Activated gamma-delta T cell treated with anti-CD3 and anti-CD28 coated beads, Interleukin-2, amount 50 U/mL, for 16 hours (primary cell): ENCODE measurements at regions not wholly inside any gene's neighbourhood (a gene's known extent, or its start where the extent isn't known, plus 50 kb on each side); places are given as distances from the start of the nearest gene placed in this dataset.

ENCODE experiments used
- DNase-seq: peaks from one replicate; pipeline ENCODE4 v3.0.0-alpha.2; 2020; ENCODE audit warnings: low read depth

GRCh38 chr9:91100878-91101450 is 260.8 kb downstream of the AUH start:
- DNase-seq, result no peak

- DNase-seq, result peak; percentile 69
These were observed 260.0 kb downstream of the AUH start for GRCh38 chr9:91101611-91102168.

DNA sequence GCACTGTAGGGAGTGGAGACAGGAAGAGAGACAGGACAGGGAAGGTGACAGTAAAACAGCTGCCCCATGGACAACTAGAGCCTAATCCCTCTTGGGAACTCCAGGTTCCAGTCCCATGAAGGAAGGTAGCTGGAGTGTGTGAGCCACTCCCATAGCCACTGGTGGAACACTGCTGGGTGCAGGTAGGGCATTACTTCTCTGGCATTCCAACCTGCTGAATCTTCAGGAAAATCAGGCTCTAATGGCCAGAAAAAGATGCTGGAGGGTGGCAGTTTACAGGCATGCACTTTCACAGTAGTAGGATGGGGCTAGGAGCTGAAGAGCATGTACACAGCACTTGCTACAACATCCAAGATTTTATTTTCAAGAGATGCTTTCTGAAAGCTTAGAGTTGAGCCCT is 259.4 kb downstream of the AUH start:
- DNase-seq, result no peak

DNA sequence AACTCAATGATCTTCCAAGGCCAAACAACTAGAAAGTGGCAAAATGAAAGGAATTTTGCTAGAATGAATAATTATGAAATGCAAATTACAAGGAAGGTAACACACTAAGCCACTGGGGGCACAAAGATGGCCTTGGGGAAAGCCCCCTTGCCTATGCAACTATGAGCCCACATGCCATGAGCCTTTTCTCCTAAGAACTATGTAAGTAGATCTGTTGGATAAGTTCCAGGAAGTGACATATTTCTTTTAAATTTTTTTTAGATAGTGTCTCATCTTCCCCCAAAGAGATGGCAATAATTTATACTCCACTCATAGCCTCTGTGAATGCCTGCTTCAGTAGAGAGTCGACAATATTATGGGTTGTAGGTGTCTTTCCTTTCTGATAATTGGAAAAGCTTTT is 257.8 kb downstream of the AUH start:
- no peak for DNase-seq

- DNase-seq, result no peak
These were observed 255.2 kb downstream of the AUH start for GRCh38 chr9:91106415-91107081.

GRCh38 chr9:91111226-91111625 is 250.5 kb downstream of the AUH start:
- no peak for DNase-seq

DNA sequence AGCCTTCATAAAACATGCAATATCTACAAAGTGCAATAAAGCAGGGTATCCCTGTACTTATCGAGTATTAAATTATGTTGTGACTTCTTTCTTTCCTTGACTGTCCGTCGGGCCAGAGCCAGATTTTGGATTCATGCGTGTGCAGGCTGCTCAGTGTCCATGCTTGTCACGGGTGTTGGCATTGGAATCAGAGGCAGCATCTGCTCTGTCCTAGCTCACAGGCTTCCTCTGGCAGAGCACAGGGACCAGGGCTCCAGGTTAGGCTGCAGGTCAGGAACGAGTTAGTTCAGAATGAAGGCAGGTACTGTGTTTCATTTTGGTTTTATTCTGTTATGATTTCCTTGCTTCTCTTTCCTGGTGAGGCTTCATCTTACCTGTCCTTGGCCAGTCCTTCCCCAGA is 249.8 kb downstream of the AUH start:
- DNase-seq, result no peak

DNA sequence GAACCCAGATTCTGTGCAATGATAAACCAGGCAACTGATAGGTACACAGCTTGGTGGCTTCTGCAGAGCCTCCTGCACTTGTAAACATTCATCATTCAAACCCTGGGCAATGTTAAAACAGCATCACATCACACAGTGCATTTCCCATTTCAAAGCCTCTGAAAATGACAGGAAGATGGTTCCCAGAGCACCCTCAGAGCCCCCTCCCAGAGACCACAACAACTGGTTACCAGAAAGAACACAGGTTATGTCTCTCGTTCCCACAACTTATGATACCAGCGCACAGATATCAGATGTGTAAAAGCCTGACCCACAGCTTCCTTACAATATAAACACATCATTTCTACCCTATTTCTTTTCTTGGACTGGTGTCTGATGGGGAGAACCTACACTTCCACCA is 248.7 kb downstream of the AUH start:
- no peak for DNase-seq

DNA sequence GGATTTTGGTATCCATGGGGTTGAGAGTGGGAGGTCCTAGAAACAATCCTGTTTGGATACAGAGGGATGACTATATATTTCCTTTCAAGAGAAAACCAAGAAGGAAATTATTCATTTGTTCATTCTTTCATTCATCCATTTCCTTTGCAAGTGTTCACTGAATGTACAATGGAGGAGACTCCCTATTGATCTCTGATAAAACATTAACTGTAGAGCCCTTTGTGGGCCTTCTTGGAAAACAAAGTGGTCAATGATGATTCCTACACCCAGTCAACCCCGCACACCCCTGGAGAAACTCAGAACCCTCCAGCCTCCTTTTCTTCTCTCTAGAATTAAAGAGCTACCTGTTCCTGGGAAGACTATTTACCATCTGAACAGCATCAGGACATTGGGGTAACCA is 247.3 kb downstream of the AUH start:
- no peak for DNase-seq

DNA sequence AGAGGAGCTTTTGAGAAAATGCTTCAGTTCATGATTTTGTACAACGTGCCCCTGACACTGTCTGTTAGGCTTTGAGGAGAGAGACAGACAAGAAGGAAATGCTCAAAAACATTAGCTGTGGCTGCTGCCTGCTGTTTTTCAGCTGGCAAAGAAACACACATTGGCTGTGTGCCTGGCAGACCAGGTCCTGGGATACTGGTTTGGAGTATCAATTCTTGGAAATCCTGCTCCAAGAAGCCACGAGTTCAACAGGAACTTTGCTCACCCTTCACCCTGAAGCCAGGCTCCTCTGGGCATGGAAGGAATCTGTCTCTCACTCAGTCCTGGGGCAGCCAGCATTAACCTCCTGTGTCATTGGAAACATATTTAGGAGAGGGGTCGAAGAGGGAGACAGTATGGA is 245.5 kb downstream of the AUH start:
- no peak for DNase-seq

GRCh38 chr9:91116711-91117110 is 245.0 kb downstream of the AUH start:
- no peak for DNase-seq

DNA sequence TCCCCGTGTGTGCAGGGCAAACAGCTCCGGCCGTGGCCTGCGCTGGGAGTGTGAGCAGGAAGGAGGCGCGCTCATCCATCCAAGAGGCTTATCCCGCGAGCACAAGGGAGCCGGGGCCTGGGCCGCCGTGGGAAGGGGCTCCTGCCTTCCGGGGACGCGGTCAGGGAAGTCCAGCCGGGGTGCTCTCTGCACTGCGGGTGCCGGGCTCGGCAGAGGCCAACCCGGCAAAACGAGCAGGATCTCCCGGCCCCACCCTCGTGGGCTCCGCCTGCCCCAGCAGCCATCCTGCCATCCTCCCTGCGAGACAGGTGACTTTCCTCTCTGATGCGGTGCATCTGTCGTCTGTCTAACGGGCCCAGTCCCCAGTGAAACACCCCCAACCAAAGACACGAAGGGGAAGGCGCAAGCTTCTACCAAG is 244.2 kb downstream of the AUH start:
- DNase-seq, result no peak

DNA sequence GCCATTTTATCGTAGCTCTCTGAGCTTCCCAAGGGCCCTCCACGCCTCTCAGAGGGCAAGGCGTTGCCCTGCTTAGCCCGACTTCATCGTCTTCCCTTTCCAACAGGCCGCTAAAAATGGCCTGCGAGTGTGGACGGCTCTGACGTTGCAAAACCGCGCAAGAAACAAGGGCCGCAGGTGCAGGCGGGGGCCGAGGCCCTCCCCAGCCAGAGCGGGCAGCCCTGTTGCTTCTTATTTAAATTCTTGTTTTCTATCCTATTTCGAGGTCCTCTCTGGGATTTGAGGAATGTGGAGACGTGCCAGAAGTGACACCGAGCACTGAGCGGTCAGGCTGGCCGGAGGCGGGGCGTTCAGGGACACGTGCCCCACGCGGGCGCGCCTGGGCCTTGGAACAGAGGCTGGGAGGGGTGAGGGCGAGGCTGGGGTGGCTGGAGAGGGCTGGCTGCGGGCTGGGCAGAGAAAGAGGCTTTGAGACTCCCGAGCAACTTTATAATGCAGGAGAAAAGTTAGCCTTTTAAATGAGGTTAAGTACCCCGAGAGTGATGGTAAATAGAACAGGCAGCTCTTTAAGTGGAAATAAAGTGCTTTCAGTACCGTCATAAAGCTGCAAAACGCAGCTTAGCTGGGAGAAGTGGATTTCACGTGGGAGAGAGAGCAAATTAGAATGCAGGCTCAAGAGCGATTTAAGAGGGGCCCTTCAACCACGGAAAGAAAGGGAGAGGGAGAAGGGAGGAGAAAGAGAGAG is 243.6 kb downstream of the AUH start:
- no peak for DNase-seq

DNA sequence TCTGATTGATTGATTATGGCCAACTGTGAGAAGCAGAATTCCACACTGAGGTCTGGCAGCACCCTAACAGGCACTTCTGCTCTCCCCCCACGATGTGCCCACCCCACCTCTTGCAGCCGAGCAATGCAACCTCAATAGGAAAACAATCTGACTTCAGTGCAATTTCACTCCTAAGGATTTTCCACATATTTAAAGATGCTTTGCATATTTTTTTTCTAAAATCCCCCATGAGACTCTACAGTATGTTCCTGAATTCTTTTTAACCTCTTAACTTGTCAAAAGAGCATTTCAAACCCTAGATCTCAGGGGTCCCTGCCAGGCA is 243.1 kb downstream of the AUH start:
- DNase-seq, result no peak

DNA sequence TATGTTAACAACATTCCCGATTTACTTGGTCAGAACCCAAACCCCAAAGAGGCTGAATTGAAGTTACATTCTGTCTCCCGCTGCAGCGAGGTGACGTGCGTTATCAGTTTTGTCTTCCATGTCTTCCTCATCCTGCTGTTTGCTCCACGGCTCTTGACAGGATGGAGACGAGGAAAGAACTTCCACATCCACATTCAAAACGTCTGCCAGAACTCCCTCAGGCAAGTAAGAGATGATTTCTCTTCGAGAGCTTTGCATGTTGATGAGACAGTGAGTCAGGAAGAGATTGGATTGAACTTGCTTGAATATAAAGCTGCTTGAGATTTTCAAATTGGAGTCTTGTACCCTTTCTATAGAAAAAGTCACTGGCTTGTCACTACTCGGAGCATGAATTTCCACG is 242.6 kb downstream of the AUH start:
- no peak for DNase-seq

GRCh38 chr9:91119679-91120078 is 242.0 kb downstream of the AUH start:
- DNase-seq, result no peak

GRCh38 chr9:91120200-91120599 is 241.5 kb downstream of the AUH start:
- no peak for DNase-seq

GRCh38 chr9:91122755-91123154 is 239.0 kb downstream of the AUH start:
- no peak for DNase-seq

DNA sequence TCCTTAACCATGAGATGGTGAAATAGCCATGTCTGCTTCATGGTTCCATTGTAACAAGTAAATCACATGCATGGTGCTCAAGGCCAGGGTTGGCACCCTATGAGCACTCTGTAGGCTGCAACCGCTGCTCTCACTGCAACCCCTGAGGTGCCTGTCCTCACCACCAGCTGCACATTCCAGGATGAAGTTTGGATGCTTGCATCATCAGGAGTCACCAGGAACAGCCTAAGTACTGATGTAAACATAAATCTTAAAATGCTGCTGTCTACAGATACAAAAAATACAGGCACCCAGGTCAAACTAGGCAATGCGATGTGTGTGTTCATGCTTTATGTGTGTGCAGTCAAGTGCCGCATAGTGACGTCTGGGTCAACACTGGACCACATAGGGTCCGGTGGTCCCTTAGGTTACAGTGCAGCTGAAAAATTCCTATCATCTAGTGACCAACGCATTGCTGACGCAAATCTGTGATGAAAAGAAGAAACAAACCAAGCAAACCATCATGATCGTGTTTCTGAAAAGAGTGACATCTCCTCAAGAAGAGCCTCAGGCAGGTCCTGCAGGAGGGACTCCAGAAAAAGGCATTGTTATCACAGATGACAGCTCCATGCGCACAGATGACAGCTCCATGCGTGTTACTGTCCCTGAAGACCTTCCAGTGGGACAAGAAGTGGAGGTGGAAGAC is 234.8 kb downstream of the AUH start:
- no peak for DNase-seq

DNA sequence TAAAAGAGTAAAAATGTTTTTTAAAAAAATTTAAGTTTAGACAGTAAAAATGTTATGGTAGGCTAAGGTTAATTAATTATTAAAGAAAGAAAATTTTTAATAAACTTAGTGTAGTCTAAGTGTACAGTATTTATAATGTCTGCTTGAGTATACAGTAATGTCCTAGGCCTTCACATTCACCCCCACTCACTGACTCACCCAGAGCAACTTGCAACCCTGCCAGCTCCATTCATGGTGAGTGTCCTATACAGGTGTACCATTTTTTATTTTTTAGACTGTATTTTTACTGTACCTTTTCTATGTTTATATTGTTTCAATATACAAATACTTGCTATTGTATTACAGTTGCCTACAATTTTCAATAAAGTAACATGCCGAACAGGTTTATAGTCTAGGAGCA is 234.1 kb downstream of the AUH start:
- no peak for DNase-seq

GRCh38 chr9:91130796-91131318 is 230.9 kb downstream of the AUH start:
- DNase-seq, result no peak

DNA sequence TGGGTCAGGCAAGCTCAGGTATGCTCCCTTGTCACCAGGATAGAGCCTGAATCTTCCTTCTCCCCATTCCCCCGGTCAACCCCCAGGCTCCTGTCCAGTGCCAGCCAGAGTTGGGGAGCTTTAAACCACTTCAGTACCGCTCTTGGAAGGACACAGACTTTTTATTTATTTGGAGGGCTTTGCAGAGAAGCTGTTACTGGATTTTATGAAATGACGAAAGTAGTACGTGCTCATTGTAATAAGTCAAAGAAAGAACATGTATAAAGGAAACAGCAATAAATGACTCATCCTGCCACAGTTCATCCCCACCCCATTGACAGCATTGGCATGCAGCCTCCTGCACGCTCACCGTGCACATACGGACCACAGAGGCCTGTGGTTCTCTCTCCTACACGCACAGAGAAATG is 230.3 kb downstream of the AUH start:
- DNase-seq, result peak; percentile 52
